ENCODE measurements at regions not wholly inside any gene's neighbourhood (a gene's known extent, or its start where the extent isn't known, plus 50 kb on each side); places are given as distances from the start of the nearest gene placed in this dataset.

DNA sequence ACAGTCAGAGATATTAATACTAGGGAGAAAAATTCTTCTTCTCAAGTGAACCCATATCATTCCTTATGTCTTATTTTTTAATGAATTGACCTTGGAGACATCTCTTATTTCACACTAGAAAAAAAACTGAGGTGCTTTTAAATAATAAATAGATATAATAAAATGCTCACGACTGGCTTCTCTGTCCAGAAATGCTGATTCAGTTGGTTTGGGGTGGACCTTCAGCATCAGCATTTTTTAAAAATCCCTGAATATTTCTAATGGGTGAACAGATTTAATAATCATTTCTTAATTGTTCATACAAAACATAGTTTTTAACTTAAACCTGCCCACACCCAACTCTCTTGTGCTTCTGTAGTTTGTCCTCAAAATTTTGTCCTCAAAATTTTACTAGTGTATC is 283.9 kb downstream of the TECRL start:
- no peak for DNase-seq
- peaks cover 4 to 5% of the 10 kb centered on the region in 2 experiments; a peak in 4 of 5 replicates for H3K9me3 Mint-ChIP-seq
- peak overlapping the region in 1 of 3 experiments; percentile 52; a peak in 1 of 7 replicates for H3K27ac Mint-ChIP-seq
- no peak overlapping the region for H2AFZ ChIP-seq (ENCODE audit: low read length)
- no peaks in the 10 kb centered on the region for H3K4me1 ChIP-seq (ENCODE audit: insufficient read depth, low read length)
- no CpG with 5 or more reads among the region's 1 CpG for WGBS (ENCODE audit: extremely low coverage, insufficient read length, low lambda C conversion rate)
- H4K91ac ChIP-seq (ENCODE audit: insufficient read length, low read depth, low read length): no peak overlapping the region
- H3K18ac ChIP-seq (ENCODE audit: insufficient read length, low read depth, low read length): no peak overlapping the region
- no peak overlapping the region for H3T11ph ChIP-seq (ENCODE audit: low read length)
- no peak overlapping the region for H3K4me3 Mint-ChIP-seq
- no peak overlapping the region for H3K27ac ChIP-seq (ENCODE audit: insufficient read length, low read depth, low read length)
- no peak overlapping the region for H3K4ac ChIP-seq (ENCODE audit: low read depth, low read length)
- H3K79me2 ChIP-seq (ENCODE audit: insufficient read depth, low read length): no peaks in the 10 kb centered on the region
- H2BK120ac ChIP-seq (ENCODE audit: low read depth, low read length, poor library complexity, severe bottlenecking): no peak overlapping the region
- no peak overlapping the region for H4K5ac ChIP-seq (ENCODE audit: insufficient read length, low read depth, low read length)
- no peak overlapping the region for H2BK20ac ChIP-seq (ENCODE audit: low read depth, low read length, poor library complexity, severe bottlenecking)
- H3K27me3 Mint-ChIP-seq (ENCODE audit: low read depth): no peaks in the 10 kb centered on the region; the same call in 1 of the 2 replicates
- H2BK5ac ChIP-seq (ENCODE audit: insufficient read length, low read length): no peak overlapping the region
- H3K27me3 ChIP-seq (ENCODE audit: insufficient read depth, low read length): no peaks in the 10 kb centered on the region
- H2BK15ac ChIP-seq (ENCODE audit: low read depth, low read length): no peak overlapping the region
- H2AK5ac ChIP-seq (ENCODE audit: insufficient read length, low read length): no peak overlapping the region
- H2BK12ac ChIP-seq (ENCODE audit: insufficient read length, low read depth, low read length): no peak overlapping the region
- H3K9me3 ChIP-seq (ENCODE audit: control insufficient read depth, low read depth, low read length): no peaks in the 10 kb centered on the region
- H3K4me1 Mint-ChIP-seq: no peaks in the 10 kb centered on the region
- no peaks in the 10 kb centered on the region for H4K20me1 ChIP-seq (ENCODE audit: control insufficient read depth, insufficient read depth, insufficient read length)
- TF ChIP-seq, protein P1, sequence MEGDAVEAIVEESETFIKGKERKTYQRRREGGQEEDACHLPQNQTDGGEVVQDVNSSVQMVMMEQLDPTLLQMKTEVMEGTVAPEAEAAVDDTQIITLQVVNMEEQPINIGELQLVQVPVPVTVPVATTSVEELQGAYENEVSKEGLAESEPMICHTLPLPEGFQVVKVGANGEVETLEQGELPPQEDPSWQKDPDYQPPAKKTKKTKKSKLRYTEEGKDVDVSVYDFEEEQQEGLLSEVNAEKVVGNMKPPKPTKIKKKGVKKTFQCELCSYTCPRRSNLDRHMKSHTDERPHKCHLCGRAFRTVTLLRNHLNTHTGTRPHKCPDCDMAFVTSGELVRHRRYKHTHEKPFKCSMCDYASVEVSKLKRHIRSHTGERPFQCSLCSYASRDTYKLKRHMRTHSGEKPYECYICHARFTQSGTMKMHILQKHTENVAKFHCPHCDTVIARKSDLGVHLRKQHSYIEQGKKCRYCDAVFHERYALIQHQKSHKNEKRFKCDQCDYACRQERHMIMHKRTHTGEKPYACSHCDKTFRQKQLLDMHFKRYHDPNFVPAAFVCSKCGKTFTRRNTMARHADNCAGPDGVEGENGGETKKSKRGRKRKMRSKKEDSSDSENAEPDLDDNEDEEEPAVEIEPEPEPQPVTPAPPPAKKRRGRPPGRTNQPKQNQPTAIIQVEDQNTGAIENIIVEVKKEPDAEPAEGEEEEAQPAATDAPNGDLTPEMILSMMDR (conservative IDR thresholded peaks at IDR 0.05): no peak
- peaks cover 0 to 8% (median 2%) of the 10 kb centered on the region in 3 experiments; a peak in 2 of 7 replicates for H3K36me3 Mint-ChIP-seq (ENCODE audit: insufficient read depth in 1 of 3, low read depth in 3 of 3)
- no peak overlapping the region for H4K8ac ChIP-seq (replicated peaks; ENCODE audit: insufficient read length, low read depth, low read length)
- H3K56ac ChIP-seq (ENCODE audit: insufficient read length, low read depth, low read length): no peak overlapping the region
- no peak overlapping the region for H3K4me2 ChIP-seq (ENCODE audit: insufficient read depth, insufficient read length, low read length)
- H3K23ac ChIP-seq (ENCODE audit: insufficient read length, low read depth, low read length): no peak overlapping the region
- no peaks in the 10 kb centered on the region for H3K23me2 ChIP-seq (ENCODE audit: insufficient read length, low read depth, low read length, poor library complexity, severe bottlenecking)
- no peak overlapping the region for H3K9ac ChIP-seq (ENCODE audit: extremely low read depth, insufficient read length, low read length)
- no peaks in the 10 kb centered on the region for H3K79me1 ChIP-seq (ENCODE audit: insufficient read depth, low read depth, low read length, poor library complexity, severe bottlenecking)
- H3K14ac ChIP-seq (ENCODE audit: insufficient read depth, low read length): no peak overlapping the region

Measured in H9 (cell line).